HG03045 (cell line): ENCODE measurements at regions not wholly inside any gene's neighbourhood (a gene's known extent, or its start where the extent isn't known, plus 50 kb on each side); places are given as distances from the start of the nearest gene placed in this dataset.

ENCODE experiments used
- ATAC-seq: cut with Tn5 transposase; IDR thresholded peaks from one replicate; pipeline ENCODE4 v1.9.1; 2021; ENCODE audit warnings: mild to moderate bottlenecking, moderate library complexity; ENCODE audit not compliant: unreplicated experiment

DNA sequence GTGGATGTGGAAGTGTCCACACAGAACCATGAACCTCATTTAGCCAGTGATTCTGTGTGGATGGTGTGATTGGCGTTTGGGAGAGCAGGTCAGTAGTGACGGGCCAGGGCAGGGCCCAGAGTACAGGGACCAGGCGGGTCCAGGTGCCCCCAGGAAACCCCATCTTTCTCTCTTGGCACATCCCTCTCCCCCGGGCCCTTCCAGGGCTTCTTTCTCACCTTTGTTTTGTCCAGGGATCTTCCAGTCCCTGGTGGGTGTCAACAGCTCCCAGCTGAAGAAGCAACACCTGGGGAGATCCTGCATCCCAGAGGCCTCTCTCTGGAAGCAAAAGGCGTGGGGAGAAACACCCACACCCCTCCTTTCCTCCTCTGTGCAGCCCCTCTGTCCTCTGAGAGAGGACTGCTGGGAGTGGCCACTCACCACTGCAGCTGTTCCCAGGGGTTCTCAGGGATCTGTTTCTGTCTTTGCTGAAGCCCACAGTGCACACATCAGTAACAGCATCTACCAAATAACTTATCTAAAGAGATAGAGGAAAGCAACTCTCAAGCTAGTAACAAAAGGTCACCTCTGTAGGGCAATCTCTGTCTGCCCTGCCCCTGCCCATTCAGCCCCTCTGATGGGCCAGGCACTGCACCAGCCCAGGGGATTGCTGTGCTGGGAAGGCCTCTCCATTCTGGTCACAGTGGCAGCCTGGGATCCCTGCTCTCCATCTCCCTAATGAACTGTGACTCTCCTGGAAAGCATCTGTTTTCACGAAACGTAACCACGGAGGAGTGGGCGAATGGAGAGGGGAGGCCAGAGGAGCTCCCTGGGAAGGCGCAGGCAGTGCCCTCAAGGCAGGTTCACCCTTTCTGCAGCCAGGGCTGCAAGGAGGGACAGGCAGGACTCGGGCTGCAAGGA is 98.3 kb upstream of the ALDH1A3 start:
- ATAC-seq = no peak

GRCh38 chr15:100781961-100782530 is 97.6 kb upstream of the ALDH1A3 start:
- no peak for ATAC-seq

GRCh38 chr15:100783291-100783690 is 96.3 kb upstream of the ALDH1A3 start:
- no peak for ATAC-seq

DNA sequence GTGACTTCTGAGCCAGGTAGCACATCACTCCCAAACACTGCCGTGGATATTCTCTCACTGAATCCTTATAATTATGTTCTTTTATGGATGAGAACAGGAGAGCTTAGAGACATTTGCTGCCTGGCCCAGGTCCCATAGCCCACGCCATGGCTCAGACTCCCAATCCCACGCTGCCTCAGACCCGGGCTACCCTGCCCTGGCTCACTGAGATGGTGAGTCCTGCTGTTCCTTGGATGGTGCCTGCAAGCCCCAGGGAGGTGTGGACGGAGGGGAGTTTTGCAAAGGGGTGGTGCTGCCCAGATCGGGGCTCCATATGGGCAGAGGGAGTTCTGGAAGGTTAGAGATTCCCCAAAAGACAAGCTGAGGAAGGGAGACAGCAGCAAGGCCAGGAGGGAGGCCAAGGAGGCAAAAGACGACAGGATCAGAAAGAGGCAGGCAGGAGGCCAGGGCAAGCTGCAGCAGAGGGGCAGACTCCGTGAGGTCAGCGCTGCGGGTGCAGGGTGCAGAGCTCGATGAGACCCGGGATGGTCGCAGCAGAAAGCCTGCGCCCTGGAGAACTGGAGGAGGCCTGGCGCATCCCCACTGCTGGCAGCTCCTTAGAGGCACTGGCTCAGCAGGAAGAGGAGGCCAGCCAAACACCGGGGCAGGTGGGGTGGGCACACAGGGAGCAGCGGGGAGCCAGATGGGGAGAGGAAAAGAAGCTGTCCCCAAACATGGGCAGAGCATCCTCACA is 95.7 kb upstream of the ALDH1A3 start:
- ATAC-seq = no peak

- ATAC-seq = no peak
These were observed 95.0 kb upstream of the ALDH1A3 start for GRCh38 chr15:100784493-100785180.

- ATAC-seq = no peak
These were observed 94.2 kb upstream of the ALDH1A3 start for GRCh38 chr15:100785181-100786138.

DNA sequence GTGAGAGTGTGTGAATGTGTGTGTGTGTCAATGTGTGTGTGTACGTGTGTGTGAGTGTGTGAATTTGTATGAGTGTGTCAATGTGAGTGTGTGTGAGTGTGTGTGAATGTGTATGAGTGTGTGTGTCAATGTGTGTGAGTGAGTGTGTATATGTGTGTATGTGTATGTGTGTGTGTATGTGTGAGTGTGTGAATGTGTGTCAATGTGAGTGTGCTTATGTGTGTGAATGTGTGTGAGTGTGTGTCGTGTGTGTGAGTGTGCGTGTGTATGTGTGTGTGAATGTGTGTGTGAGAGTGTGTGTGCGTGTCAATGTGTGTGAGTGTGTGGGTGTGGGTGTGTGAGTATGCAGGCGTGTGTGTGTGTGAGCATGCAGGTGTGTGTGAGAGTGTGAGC is 93.5 kb upstream of the ALDH1A3 start:
- ATAC-seq = no peak

- no peak for ATAC-seq
These were observed 92.6 kb upstream of the ALDH1A3 start for GRCh38 chr15:100786901-100787566.

GRCh38 chr15:100787567-100788417 is 91.8 kb upstream of the ALDH1A3 start:
- no peak for ATAC-seq

DNA sequence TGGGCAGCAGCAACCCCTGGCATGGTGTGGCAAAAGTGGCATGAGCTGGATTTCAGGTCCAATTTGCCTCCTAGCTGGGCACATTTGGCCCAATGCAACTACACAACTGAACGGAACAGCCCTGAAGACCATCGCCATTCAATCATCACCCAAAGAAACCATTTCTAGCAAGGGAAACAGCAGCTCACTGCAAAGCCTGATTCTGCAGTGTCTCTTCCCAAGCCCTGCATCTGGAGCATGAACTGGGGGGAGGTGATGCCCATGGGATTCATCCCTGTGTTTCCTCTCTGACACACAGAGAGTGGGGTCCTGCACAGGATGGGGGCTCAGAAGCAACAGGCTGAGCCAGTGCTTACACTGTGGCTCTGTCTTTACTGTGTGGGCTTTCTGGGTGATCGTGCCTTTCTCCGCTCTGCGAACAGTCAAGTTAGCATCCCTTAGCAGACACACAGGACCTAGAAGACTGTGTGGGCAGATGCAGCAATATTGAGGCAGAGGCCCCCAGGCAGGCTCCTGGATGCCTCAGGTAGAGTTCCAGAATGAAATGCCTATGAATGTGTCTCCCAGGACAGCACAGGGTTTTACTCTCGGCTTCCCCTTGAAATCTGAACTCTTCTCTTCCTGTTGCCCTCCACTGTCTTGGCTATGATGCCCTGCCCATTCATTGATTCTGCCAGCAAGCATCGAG is 91.1 kb upstream of the ALDH1A3 start:
- no peak for ATAC-seq

DNA sequence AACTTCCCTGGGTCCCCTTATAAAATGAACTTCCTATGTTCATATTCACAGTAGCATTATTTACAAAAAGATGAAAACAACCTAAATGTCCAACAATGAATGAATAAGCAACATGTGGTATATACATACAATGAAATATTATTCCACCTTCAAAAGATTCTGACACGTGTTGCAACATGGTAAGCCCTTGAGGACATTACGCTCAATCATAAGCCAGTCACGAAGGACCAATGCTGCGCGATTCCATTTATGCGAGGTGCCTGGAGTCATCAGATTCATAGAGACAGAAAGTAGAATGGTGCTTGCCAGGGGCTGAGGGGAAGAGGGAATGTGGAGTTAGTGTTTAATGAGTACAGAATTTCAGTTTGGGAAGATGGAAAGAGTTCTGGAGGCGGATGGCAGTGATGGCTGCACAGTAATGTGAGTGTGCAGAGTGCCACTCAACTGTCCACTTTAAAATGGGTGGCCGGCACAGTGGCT is 88.8 kb upstream of the ALDH1A3 start:
- ATAC-seq = no peak

DNA sequence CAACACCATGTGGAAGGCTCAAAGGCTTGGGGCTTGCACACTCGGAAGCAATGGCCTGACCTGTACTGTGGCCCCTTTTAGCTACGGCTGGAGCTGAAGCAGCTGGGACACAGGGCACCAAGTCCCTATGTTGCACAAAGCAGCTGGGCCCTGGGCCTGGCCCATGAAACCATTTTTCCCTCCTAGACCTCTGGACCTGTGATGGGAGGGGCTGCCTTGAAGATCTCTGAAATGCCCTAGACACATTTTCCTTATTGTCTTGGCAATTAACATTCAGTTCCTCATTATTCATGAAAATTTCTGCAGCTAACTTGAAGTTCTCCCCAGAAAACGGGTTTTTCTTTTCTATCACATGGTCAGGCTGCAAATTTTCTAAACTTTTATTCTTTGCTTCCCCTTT is 85.6 kb upstream of the ALDH1A3 start:
- no peak for ATAC-seq

GRCh38 chr15:100801256-100801900 is 78.3 kb upstream of the ALDH1A3 start:
- ATAC-seq = no peak

GRCh38 chr15:100802421-100803170 is 77.0 kb upstream of the ALDH1A3 start:
- ATAC-seq = no peak

- ATAC-seq = no peak
These were observed 76.5 kb upstream of the ALDH1A3 start for GRCh38 chr15:100803171-100803440.

DNA sequence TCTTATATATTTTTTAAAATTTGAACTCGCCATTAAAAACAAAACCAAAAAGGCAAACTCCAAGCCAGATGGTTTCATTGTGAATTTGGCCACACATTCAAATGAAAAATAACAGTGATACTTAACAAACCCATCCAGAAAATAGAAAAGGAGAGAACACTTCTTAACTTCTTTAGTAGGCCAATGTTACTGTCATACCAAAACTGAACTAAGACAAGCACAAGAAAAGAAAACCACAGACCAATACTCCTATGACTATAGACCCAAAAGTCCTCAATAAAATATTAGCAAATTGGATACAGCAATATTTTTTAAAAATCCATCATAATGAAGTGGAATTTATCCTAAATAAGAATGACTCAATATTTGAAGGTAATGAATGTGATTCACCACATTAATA is 73.5 kb upstream of the ALDH1A3 start:
- ATAC-seq = no peak

GRCh38 chr15:100807028-100807427 is 72.6 kb upstream of the ALDH1A3 start:
- no peak for ATAC-seq
